Endothelial cell of umbilical vein (primary cell): ENCODE measurements at regions not wholly inside any gene's neighbourhood (a gene's known extent, or its start where the extent isn't known, plus 50 kb on each side); places are given as distances from the start of the nearest gene placed in this dataset.

Experiments
- BruUV-seq: library from RNA; stranded (reverse); fragments of 400-500 nt; replicated peaks from 2 replicates; lab custom pipeline; 2021; lab: Mats Ljungman, UMichigan
- CTCF ChIA-PET: fragments of 300-600, 350-600 bp; sonication (Branson Sonifier 250); formaldehyde crosslinking; loops from one replicate; lab custom pipeline; 2021; ENCODE audit warnings: antibody characterized with exemption, inconsistent platforms; lab: Charles Lee
- POLR2A ChIA-PET: fragments of 300-600, 350-600 bp; sonication (Branson Sonifier 250); formaldehyde crosslinking; loops from one replicate; lab custom pipeline; 2021; ENCODE audit warnings: antibody characterized with exemption, inconsistent platforms; lab: Charles Lee
- DNase-seq: peaks from one replicate; pipeline ENCODE4 v3.0.0-alpha.2; 2011; ENCODE audit warnings: low read depth, low spot score
- FAIRE-seq: peaks from 2 replicates; lab custom pipeline; 2011; peaks lifted over from hg19 to GRCh38; lab: Jason Lieb, UNC
- H2AFZ ChIP-seq: 2 replicates; pipeline ENCODE4 v1.6.0; 2012; ENCODE audit warnings: low read depth, low read length, control low read depth, inconsistent platforms
- H3K27ac ChIP-seq: 2 replicates; pipeline ENCODE4 v1.5.1; 2011; ENCODE audit warnings: low read depth, mild to moderate bottlenecking, control low read depth, low read length, moderate library complexity; ENCODE audit not compliant: insufficient read depth
- H3K27me3 ChIP-seq, 2 experiments: 2 replicates each; pipeline versions ENCODE4 v1.6.0 to v1.6.1; 2011; ENCODE audit warnings: low read length in 2 of 2, mixed read lengths in 1 of 2; ENCODE audit not compliant: control insufficient read depth in 2 of 2, insufficient read depth in 2 of 2
- H3K36me3 ChIP-seq, 2 experiments: 2 replicates in 1 of 2; 3 replicates in 1 of 2; pipeline ENCODE4 v1.5.1; 2011; ENCODE audit warnings: low read length in 2 of 2, mild to moderate bottlenecking in 1 of 2, moderate library complexity in 1 of 2; ENCODE audit not compliant: control insufficient read depth in 2 of 2, insufficient read depth in 2 of 2; ENCODE audit errors: extremely low read depth in 1 of 2
- H3K4me1 ChIP-seq: 3 replicates; pipeline ENCODE4 v1.5.1; 2011; ENCODE audit warnings: mild to moderate bottlenecking, low read length; ENCODE audit not compliant: control insufficient read depth, insufficient read depth; ENCODE audit errors: extremely low read depth
- H3K4me2 ChIP-seq: 2 replicates; pipeline ENCODE4 v1.6.1; 2011; ENCODE audit warnings: low read length, control low read depth, mixed read lengths; ENCODE audit not compliant: insufficient read depth
- H3K4me3 ChIP-seq, 3 experiments: fragments of 200-600 bp in 1 of 3; sonication (generic), shearing (Covaris generic) in 1 of 3; replicated peaks in 1 of 3; 2 replicates each; pipeline ENCODE4 v1.5.1; 2011 to 2016; ENCODE audit warnings: control low read depth in 3 of 3, low read length in 3 of 3, mild to moderate bottlenecking in 2 of 3, inconsistent platforms in 1 of 3, low read depth in 1 of 3, moderate library complexity in 1 of 3; ENCODE audit not compliant: insufficient read depth in 1 of 3
- H3K79me2 ChIP-seq: 2 replicates; pipeline ENCODE4 v1.6.0; 2012; ENCODE audit warnings: low read length, inconsistent platforms; ENCODE audit not compliant: control insufficient read depth, insufficient read depth
- H3K9ac ChIP-seq: replicated peaks from 2 replicates; pipeline ENCODE3; 2011; ENCODE audit warnings: low read length, control low read depth; ENCODE audit not compliant: insufficient read depth; ENCODE audit errors: extremely low read depth
- H3K9me1 ChIP-seq: replicated peaks from 3 replicates; pipeline ENCODE4 v1.6.0; 2011; ENCODE audit warnings: mild to moderate bottlenecking, low read length; ENCODE audit not compliant: control insufficient read depth, insufficient read depth; ENCODE audit errors: extremely low read depth
- H3K9me3 ChIP-seq: replicated peaks from 2 replicates; pipeline ENCODE4 v1.5.1; 2012; ENCODE audit warnings: low read length, inconsistent platforms; ENCODE audit not compliant: control insufficient read depth, insufficient read depth
- H4K20me1 ChIP-seq: replicated peaks from 2 replicates; pipeline ENCODE3; 2011; ENCODE audit warnings: mild to moderate bottlenecking, low read length; ENCODE audit not compliant: control insufficient read depth, insufficient read depth; ENCODE audit errors: extremely low read depth
- EZH2 ChIP-seq: IDR thresholded peaks from 2 replicates; pipeline ENCODE4 v1.6.1; 2012; ENCODE audit warnings: borderline replicate concordance, low read depth, mild to moderate bottlenecking, moderate library complexity, low read length, inconsistent platforms; ENCODE audit not compliant: severe bottlenecking
- FOS ChIP-seq: IDR thresholded peaks from 2 replicates; pipeline ENCODE4 v1.6.1; 2011; ENCODE audit warnings: mild to moderate bottlenecking, low read length, moderate library complexity, borderline replicate concordance; ENCODE audit not compliant: insufficient read depth
- GATA2 ChIP-seq: IDR thresholded peaks from 2 replicates; pipeline ENCODE4 v1.7.0; 2011; ENCODE audit warnings: low read depth, mild to moderate bottlenecking, moderate library complexity, mixed read lengths, low read length; ENCODE audit not compliant: insufficient read length, insufficient read depth
- MYC ChIP-seq: IDR thresholded peaks from one replicate; pipeline ENCODE4 v1.6.1; 2011; ENCODE audit warnings: mild to moderate bottlenecking, low read depth, low read length
- POLR2A ChIP-seq: IDR thresholded peaks from 2 replicates; pipeline ENCODE4 v1.6.1; 2012; ENCODE audit warnings: low read depth, mild to moderate bottlenecking, control low read depth, low read length
- dilution Hi-C: fragments of 300-500 bp; cut with MboI; formaldehyde crosslinking; loops from one replicate; pipeline ENCODE4 v1.15.0; 2019; ENCODE audit warnings: low sequenced_read_pairs; ENCODE audit not compliant: extremely low pct_ligation_motif_present
- intact Hi-C: fragments of 100-400 bp; cut with micrococcal nuclease; formaldehyde crosslinking; loops from one replicate; pipeline ENCODE4 v1.10.0; 2022
- TF ChIP-seq, protein P1 (sequence below), 2 donors: IDR thresholded peaks; 1 replicate in 1 of 2; 2 replicates in 1 of 2; pipeline ENCODE4 v1.5.1; 2011; ENCODE audit warnings: low read length in 2 of 2, mild to moderate bottlenecking in 2 of 2, moderate library complexity in 2 of 2, control low read depth in 1 of 2, inconsistent platforms in 1 of 2, low read depth in 1 of 2; ENCODE audit not compliant: insufficient read depth in 1 of 2; ENCODE audit errors: extremely low read depth in 1 of 2

DNA sequence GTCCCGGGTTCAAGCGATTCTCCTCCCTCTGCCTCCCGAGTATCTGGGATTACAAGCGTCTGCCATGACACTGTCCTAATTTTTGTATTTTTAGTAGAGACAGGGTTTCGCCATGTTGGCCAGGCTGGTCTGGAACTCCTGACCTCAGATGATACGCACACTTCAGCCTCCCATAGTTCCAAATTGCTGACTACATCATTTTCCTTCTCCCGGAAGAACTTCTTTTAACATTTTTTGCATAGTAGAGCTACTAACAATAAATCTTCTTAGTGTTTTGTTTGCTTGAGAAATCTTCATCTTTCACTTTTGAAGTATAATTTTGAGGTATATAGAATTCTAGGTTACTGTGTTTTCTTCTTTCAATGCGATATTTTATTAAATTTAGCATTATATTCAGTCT lies 1415.1 kb upstream of the RAG2 start:
- CTCF ChIA-PET: no interaction called here
- dilution Hi-C loops (no loop called here), intact Hi-C loops (no loop called here)
- no peaks in the 10 kb centered on the region for H4K20me1 ChIP-seq
- no peak for TF ChIP-seq FOS
- TF ChIP-seq, protein P1, sequence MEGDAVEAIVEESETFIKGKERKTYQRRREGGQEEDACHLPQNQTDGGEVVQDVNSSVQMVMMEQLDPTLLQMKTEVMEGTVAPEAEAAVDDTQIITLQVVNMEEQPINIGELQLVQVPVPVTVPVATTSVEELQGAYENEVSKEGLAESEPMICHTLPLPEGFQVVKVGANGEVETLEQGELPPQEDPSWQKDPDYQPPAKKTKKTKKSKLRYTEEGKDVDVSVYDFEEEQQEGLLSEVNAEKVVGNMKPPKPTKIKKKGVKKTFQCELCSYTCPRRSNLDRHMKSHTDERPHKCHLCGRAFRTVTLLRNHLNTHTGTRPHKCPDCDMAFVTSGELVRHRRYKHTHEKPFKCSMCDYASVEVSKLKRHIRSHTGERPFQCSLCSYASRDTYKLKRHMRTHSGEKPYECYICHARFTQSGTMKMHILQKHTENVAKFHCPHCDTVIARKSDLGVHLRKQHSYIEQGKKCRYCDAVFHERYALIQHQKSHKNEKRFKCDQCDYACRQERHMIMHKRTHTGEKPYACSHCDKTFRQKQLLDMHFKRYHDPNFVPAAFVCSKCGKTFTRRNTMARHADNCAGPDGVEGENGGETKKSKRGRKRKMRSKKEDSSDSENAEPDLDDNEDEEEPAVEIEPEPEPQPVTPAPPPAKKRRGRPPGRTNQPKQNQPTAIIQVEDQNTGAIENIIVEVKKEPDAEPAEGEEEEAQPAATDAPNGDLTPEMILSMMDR (IDR thresholded peaks at IDR 0.05; ENCODE audit: extremely low read depth in 1 of 2, insufficient read depth in 1 of 2, low read depth in 1 of 2, low read length in 2 of 2): no peak
- TF ChIP-seq MYC: no peak
- TF ChIP-seq POLR2A: no peak
- FAIRE-seq (no peak), DNase-seq (no peak)
- no peaks in the 10 kb centered on the region for H3K27me3 ChIP-seq
- no peaks in the 10 kb centered on the region for H3K79me2 ChIP-seq
- H3K4me3 ChIP-seq: no peak overlapping the region
- no peak overlapping the region for H2AFZ ChIP-seq
- no peak overlapping the region for H3K9ac ChIP-seq
- no peak overlapping the region for H3K4me2 ChIP-seq
- H3K4me1 ChIP-seq: peaks cover 12% of the 10 kb centered on the region
- H3K27ac ChIP-seq: no peak overlapping the region
- H3K9me3 ChIP-seq: no peaks in the 10 kb centered on the region
- H3K36me3 ChIP-seq: no peaks in the 10 kb centered on the region
- H3K9me1 ChIP-seq: peaks cover 2% of the 10 kb centered on the region
- BruUV-seq: no TSS peak
- POLR2A ChIA-PET: no interaction called here

DNA sequence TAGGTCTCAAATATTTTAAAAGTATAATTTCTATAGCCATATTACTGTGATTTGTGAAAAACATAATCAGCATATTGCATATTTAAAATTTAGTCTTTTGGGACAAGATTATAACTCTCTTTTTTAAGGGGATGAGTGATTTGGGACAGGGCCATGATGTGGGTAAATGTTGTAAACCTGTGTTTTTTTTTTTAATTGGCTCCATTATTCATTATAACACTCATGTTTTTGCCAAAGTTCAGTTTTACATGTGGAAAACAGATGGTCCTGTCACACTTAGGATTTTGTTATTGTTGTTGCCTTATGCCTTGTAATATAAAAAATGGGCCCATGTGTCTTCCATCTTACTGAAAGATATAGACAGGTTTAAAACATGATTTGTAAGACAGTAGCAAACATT lies 1413.5 kb upstream of the RAG2 start:
- CTCF ChIA-PET: no interaction called here
- H3K27ac ChIP-seq: no peak overlapping the region
- H3K4me3 ChIP-seq: no peak overlapping the region
- POLR2A ChIA-PET: no interaction called here
- no TSS peak for BruUV-seq
- no peaks in the 10 kb centered on the region for H3K27me3 ChIP-seq
- no peak overlapping the region for H3K9ac ChIP-seq
- FAIRE-seq (no peak), DNase-seq (no peak)
- no peak overlapping the region for H2AFZ ChIP-seq
- H3K9me1 ChIP-seq: peaks cover 2% of the 10 kb centered on the region
- H3K36me3 ChIP-seq: no peaks in the 10 kb centered on the region
- dilution Hi-C loops: no loop called here
- H4K20me1 ChIP-seq: no peaks in the 10 kb centered on the region
- no peak overlapping the region for H3K4me2 ChIP-seq
- H3K4me1 ChIP-seq: peaks cover 12% of the 10 kb centered on the region
- intact Hi-C loops: no loop called here
- no peaks in the 10 kb centered on the region for H3K9me3 ChIP-seq
- H3K79me2 ChIP-seq: no peaks in the 10 kb centered on the region
- TF ChIP-seq GATA2: no peak
- TF ChIP-seq EZH2: no peak
- TF ChIP-seq, protein P1 (IDR thresholded peaks at IDR 0.05; ENCODE audit: extremely low read depth in 1 of 2, insufficient read depth in 1 of 2, low read depth in 1 of 2, low read length in 2 of 2): no peak
- no peak for TF ChIP-seq POLR2A
